ELF-1 (cell line): ENCODE measurements at regions not wholly inside any gene's neighbourhood (a gene's known extent, or its start where the extent isn't known, plus 50 kb on each side); places are given as distances from the start of the nearest gene placed in this dataset.

Experiments
- DNase-seq: peaks from one replicate; pipeline ENCODE4 v3.0.0-alpha.2; 2016; ENCODE audit warnings: low read depth, low spot score

DNA sequence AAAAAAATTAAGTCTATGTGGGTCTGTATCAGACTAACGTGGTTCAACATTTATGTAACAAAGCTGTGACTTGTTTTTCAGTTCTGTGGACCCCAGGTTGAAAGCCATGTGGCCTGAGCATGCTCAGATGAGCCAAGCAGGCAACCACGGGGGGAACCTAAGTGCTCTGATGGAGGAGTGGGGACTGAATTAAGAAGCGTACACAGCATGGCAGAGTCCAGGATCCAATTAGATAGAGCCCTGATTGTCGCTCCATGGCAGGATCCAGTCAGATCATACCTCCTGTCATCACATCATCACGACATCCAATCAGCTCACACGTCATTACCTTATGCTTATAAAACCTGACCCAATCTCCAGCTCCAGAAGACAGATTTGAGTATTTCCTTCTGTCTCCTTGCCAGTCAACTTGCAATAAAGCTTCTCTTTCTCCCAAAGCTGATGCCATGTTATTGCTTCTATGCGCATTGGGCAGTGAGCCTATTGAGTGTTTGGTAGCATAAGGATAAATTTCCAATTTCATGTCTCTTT is 1013.1 kb upstream of the TMEM132C start:
- no peak for DNase-seq

DNA sequence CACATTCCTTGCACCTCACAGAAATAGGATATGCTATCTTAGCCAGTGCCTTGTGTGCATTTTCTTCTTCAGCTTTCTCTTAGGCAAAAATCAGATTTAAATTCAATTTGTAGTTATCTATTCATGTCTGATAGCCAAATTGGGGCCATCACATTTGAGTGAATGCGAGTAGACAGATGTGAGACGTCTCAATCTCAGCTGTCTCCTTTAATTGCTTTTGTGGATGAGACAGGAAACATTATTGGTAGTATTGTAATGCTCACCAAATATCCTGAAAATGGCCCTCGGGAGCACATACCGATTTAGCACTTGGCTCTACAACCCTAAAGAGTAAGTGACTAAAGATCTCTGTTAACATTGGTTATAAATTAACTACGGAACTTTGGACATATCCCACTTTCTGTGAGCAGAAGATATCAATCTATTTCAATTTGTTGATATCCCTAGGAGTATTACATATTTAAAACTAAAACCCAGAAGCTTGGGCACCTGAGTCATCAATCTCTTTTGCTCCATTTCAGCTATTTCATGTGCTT is 1012.5 kb upstream of the TMEM132C start:
- no peak for DNase-seq

DNA sequence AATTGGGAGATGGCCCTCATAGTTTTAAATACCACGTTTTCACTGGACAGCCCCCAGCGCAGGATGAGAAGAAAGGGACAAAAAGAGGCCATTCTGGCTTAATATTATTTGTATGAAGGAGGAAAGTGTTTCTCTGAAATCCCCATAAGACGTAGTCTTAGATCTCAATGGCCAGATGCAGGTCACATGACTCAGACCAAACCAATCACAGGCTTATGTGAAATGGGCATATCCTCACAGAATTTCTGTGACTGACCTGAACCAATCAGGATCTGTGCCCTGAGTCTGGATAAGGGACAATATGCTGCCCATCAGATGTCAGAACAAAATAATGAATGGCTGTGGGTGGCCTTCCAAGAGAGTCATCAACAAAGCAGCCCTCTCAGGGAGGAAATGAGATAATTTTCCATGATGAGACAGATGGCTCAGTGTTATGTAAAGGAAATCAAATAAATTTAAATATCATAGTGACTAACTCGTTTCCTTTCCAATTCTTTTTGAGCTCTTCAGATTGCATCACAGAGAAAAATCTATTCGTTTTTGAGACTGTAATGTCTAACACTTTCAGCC is 1009.5 kb upstream of the TMEM132C start:
- DNase-seq: no peak

DNA sequence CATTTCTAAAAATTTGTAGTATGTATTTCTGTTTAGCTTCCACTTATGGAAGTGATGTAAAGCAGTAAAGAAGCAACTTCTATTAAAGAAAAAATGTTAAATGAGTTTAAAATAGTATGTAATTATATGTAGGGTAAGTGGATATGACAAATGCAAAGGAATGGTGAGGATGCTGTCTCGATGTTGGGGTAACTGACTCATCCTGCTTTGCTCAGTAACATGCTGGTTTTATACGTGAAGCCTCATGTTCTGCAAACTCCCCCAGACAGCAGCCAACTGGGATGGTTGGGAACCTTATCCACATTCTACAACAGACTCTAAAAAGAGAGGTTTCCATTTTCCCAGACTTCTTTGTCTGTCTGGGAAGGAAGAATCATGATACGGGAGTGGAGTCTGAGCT is 1006.4 kb upstream of the TMEM132C start:
- no peak for DNase-seq

DNA sequence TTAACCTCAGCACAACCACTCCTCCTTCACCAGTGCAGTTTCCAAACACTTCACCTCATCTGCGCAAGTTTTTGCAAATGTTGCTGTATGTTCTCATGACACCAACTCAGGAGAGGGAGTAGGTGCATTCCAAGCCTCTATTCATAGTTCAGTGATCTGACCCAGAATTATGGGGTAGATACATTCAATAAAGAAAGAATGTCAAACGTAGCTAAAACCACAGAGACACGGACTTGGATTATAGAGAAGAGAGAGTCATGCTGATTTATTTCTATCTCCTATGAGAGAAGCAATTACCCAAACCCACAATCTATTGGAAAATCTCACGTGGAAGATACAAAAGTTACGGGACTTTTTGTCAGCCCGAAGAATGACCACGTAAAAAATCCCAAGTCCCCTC is 1006.0 kb upstream of the TMEM132C start:
- DNase-seq: no peak

DNA sequence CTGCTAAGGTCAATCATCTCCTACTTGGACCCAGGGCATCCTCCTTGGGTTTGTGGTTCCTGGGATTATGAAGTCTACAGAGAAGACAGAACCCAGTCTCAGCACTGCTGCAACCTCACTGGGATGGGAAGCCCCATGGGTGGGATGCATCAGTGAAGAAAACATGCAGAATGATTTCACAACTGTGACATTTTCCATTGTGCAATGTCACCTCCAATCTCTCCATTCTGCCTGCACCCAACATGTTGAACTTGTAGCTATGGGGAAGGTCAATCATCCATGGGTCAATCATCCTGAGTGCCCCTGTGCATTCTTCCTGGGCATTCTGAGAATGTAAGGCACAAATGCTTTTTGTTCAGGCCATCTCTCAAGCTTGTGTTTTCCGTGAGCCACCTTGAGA is 1004.4 kb upstream of the TMEM132C start:
- DNase-seq: no peak

DNA sequence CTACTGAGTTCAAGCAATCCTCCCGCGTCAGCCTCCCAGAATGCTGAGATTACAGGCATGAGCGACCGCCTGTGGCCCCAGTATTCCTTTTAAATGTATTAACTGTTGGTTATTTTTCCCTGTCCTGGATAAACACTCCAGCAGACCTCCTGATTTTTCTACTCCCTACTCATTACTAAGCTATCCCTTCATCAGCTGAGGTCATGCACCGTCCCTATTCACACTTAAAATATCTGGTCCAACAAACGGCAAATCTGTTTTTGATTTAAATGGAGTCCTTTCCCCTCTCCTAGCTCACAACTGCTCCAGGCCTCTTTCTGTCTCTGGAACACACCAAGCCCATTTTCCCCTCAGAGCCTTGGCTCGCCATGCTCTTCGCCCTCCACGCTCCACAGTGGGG is 1003.3 kb upstream of the TMEM132C start:
- DNase-seq: no peak

DNA sequence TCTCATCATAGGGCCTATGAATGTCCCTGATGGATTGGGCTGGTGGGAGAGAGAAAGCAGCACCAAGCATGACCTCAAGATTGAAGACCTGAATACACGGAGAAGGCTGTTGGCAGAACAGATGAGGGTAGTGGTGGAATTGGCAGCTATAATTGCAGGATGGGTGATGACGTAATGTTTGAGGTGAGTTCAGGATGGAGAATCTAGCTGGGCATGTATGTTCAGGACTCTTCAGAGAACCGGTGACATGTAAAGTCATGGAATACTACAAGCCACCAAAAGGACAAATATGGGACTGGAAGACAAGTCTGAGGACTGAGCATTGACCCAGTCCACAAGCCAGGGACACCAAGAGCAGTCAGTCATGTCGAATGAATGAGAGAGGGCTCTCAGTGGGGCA is 999.8 kb upstream of the TMEM132C start:
- no peak for DNase-seq

DNA sequence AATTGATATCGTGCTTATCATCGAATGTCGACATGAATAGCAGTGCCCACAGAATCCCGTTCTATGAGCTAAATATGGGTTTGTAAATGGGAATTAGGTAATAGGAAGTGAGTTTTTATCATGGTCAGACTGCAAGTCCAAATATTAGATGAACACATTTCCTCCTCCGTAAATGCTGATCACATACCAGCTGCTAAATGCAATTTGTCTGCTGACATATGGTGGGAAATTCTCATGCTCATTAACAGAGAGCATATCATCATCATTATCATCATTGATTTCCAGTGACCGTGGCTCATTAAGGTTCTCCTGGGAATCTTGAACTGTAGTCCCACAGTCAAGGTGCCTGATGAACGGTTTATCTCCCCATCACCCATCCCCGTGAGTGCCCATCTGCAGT is 998.8 kb upstream of the TMEM132C start:
- DNase-seq: no peak

DNA sequence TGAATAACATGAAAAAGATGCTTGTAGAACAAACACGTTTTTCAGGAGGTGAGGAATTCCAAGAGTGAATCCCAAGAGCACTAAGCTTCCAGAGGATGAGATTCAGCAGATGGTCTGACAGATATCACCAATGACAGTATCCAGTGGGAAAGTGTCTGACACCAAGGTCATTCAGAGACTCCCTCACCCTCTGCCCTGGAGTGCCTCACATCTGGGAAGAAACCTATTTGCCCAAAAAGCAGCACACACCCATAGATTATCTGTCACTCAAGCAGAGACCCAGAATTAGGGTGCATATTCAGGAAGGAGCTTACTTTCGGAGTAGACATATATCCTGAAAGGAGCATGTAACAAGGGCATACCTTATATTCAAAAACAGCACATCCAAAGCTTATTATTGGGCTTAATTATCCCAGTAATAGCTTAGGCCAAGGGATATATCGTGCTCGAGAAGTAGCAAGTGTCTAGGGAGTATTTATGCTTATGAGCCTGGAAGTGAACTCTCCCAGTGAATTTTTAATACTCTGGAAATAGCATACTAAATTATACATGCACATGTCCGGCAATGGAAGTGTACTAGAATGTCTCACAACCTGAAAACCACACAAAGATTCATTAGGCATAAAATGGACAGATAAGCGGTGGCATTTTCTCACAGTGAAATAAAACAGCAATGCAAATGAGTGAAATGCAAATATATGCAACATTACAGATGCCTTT is 998.1 kb upstream of the TMEM132C start:
- no peak for DNase-seq

DNA sequence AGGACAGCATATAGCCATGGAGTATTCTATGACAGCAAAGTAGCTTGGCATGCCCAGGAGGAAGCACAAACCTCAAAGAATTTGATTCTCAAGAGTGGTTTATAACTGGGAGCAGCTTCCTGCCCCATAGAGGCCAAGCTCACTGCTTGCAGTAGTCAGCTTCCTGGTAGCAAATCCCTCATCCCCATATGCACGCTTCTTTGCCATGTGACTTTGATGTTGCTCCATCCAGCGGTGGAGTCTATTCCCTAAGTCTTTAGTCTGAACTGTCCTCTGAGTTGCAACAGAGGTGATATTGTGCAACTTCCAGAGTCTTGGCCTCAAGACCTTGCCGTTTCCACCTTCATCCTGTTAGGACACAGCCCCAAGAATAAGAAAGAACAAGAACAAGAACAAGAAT is 996.8 kb upstream of the TMEM132C start:
- DNase-seq: no peak

DNA sequence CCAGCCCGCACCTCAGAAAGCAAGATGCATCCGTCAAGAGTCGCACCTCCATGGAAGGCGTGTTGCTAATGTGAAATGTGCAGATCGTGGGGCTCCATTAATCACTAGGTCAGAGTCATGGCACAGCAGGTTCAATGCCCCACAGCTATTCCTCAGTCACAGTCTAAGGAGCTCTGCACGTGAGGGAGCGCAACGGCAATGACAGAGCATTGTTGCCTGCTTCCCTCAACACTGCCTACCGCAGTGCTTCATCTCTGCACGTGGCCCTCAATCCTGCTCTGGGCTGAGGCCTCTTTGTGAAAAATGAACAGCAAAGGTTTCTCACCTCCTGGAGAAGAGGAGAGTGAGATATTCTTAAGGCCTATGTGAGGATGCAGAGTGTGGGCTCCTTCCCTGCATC is 995.2 kb upstream of the TMEM132C start:
- DNase-seq: no peak

DNA sequence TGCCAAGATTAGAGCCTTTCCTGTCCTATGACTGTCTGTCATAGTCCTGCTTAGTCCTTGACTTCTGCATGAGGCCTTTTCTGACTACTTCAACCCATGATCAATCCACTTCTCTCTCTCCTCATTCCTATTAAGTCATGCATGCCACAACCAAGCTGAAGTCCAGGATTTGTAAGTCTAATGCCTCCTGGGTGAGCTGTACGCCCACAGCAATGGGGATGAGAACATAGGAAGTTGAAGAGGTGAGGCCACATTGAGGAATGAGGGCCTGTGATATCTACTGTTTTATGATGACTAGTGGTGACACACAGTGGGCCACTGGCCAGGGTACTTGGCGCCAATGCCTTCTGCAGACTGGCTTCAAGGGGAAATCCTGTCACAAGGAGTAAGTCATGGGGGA is 994.1 kb upstream of the TMEM132C start:
- DNase-seq: no peak

DNA sequence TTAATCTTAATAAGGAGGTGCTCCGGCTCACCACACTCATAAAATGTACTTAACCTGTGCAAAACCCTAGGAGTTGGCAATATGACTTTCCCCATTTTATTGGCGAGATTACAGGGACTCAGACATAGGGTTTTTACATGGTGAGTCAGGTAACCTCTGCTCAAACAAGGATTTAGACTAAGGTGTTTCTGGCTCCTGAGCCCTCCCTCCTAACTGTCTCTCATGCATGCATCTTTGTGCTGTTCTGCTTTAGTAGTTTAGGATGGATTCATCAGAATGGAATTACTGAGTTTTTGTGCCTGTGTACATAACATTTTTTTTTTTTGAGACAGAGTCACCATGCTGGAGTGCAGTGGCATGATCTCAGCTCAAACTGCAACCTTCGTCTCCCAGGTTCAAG is 993.3 kb upstream of the TMEM132C start:
- DNase-seq: no peak

DNA sequence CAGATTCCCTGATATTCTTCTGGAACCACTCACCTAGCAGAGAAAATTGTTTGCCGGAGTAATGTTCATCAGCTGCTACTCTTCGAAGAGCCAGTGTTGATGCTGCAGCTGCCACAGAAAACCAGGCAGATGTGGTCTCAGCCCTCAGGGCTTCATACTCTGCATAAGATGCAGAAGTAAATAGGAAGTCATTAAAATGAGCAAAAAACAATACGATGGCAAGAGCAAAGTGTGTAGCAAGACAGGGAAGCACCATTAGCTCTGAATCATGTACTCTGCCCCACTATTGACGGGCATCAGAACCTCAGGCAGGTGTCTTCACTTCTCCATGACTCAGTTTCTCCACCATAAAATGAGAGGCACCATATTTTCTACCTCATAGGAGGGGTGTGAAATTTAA is 991.6 kb upstream of the TMEM132C start:
- DNase-seq: no peak

DNA sequence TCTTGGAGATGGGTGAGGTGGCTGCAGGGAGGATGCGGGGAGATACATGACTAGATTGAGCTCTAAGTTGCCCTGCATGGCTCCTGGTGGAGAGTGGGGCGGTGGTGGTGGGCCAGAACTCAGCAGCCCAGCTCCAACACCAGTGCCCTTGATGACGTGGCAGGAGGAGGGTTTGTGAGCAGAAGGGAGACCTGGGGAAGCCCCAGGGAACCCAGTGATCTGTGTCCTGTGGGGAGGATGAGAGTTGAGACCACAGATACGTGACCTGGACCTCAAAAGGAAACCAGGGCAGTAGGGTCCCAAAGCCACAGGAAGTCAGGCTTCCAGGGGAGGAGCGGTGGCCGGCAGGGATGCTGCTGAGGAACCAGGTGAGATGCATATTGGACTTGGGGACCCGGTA is 989.1 kb upstream of the TMEM132C start:
- no peak for DNase-seq

DNA sequence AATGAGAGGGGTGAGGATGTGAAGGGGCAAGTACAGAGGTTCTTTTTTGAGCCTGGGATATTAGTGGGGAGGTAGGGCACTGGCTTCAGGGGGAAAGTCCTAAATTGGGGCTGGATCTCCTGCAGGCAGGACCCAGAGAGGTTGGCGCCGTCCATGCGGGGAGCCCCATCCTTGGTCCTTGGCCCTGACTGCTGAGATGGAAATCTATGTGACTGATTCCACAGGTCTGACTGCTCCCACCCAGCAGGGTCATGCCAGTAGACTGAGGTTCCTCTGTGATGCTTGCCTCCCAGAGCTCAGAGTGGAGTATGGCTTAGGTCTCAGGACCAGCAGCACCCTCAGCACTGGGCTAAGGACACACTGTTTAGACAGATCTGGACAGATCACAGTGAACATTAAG is 988.6 kb upstream of the TMEM132C start:
- no peak for DNase-seq

DNA sequence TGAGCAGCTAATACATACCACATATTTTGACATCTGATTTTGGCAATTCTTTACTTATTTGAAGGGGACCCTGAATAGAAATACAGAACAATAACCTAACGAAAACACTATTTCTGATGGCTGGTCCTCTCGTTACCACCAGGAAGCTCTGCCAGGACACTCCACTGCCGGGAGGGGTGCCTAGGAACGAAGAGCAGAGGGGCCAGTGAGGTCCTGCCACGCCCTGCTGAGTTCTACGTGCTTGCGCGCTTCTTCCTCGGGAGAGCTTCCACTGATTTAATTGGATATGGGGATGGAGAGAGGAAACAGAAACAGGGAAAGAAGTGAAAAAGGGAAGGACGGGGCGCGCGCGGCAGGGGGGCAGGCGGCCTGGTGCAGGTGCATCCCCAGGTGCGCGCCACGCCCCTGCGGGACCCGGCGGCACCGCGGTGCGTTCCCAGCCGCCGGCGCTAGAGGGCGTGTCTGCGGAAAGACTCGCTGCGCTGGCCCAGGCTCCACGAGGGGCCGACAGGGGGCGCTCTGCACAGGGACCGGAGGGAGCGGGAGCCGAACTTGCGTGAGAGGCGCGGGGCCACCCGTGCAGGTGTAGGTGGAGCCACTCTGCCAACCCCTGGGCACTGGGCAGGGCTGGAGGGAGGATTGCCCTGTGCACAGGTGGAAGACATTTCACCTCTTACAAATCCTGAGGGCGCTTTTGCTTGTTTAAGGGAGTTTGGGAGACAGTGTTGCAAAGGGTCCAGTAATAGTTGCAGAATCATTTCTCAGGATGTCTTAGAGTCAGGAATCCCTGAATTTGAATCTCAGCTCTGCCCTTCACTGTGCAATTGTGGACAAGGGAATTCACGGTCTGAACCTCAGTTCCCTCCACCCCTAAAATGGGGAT is 986.3 kb upstream of the TMEM132C start:
- DNase-seq: peak; percentile 72

DNA sequence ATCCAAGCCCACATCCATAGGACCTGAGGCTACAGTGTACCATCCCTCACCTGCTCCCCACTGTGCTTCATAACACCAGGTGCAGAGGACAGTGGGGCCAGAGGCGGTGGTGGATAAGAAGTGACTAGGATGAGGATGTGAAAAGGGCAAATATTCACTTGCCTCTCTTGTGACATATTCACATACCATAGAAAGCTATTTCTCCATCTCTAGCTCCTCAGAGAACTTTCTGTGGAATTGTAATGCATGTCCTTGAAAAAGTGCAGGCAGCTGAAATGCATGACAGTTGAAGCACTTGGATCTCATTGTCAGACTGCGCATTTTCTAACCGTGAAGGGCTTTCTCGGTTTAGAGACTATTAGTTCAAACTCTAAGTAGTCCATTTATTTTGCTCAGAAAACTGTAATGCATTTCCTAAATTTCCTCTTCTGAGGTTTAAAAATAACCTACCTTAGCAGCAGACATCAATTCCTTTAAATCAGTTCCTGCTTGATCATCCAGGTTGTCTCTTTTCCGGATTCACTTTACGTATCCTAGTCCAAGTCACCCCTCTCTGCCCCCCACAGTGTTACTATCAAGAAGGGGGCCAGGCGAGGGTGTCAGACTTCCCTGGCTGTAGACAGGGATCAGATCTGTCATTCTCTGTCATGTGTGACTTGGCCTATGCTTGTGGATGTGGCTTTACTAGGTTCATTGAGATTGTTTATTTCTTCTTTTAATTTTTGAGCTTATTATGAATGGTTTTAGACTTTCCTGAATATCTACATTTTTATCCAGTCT is 984.0 kb upstream of the TMEM132C start:
- DNase-seq: no peak

DNA sequence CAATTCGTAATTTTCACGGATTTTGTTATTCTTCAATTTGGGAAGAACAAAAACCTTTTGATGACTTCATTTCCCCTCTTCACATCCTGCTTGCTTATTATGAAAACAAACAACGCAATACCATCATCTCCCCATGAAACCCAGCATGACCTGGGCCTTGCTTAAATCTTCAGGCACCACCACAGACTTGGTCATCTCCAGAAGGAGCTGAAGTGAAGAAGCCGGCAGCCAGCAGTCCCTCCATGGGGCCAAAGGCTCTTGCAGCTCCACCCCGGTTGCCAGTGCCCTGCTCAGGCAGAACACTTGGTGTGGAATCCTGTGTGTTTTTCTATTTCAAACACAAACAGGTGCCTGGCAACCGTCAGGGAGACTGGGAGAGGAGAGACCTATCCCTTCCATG is 982.9 kb upstream of the TMEM132C start:
- no peak for DNase-seq

DNA sequence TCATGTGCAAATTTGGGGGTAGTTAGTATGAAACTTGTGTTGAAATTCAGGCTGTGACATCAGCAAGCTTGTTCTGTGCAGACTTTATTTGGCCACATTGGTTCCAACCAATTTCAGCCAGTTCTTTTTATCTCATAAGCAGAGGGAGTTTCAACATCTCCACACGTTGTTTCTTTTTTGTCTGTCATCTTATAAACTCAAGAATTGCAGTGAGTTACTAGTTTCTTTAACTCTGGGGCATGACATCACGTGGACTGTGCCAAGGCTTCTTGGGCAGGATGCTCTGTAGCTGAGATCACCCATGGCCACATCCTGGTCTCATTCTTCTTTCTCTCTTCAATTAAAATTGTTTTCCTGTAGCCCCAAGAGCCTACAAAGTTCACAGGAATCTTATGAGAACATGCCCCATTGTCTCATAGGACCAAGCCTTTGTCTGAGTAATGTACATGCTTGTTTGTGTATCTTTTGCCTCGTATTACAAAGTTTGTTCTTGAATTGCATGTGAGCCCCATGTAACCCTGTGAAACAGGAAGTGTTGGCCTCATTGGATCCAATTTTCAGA is 982.0 kb upstream of the TMEM132C start:
- DNase-seq: no peak
